ENCODE measurements at regions not wholly inside any gene's neighbourhood (a gene's known extent, or its start where the extent isn't known, plus 50 kb on each side); places are given as distances from the start of the nearest gene placed in this dataset.

GRCh38 chr2:75870651-75871137 is 160.0 kb upstream of the GCFC2 start:
- Histone ChIP-seq H3K79me2 (ENCODE audit: insufficient read depth, low read length) (no peaks in the 10 kb centered on the region), H3K9me3 (ENCODE audit: insufficient read depth, low read length, severe bottlenecking) (no peaks in the 10 kb centered on the region), H3K36me3 (ENCODE audit: insufficient read depth, low read length) (no peaks in the 10 kb centered on the region), H3K27me3 (ENCODE audit: insufficient read depth, low read length, poor library complexity) (peaks cover 2% of the 10 kb centered on the region), H3K9ac (ENCODE audit: low read depth, low read length) (no peak overlapping the region), H3K27ac (ENCODE audit: low read length) (no peak overlapping the region), H3K4me3 (ENCODE audit: low read depth in 1 of 2, low read length in 2 of 2) (no peak overlapping the region), H3K4me1 (ENCODE audit: insufficient read depth, low read length) (no peaks in the 10 kb centered on the region), H3K4me2 (ENCODE audit: insufficient read depth, low read length) (no peak overlapping the region), H2AFZ (ENCODE audit: low read depth, low read length) (no peak overlapping the region), H4K20me1 (ENCODE audit: insufficient read depth, low read length) (no peaks in the 10 kb centered on the region)
- no peak for TF ChIP-seq EZH2 (IDR thresholded peaks at IDR 0.05; ENCODE audit: borderline replicate concordance, low read depth, low read length, severe bottlenecking)
- TF ChIP-seq CTCF (IDR thresholded peaks at IDR 0.05; ENCODE audit: borderline replicate concordance, extremely low read depth, low read length, poor library complexity, severe bottlenecking) = no peak
- ATAC-seq (ENCODE audit: insufficient read depth, low read depth) (peak; percentile 40; the same call in 1 of the 3 replicates), DNase-seq (no peak)

- Histone ChIP-seq H3K27ac (ENCODE audit: low read length) (no peak overlapping the region), H2AFZ (ENCODE audit: low read depth, low read length) (no peak overlapping the region), H3K36me3 (ENCODE audit: insufficient read depth, low read length) (no peaks in the 10 kb centered on the region), H3K4me2 (ENCODE audit: insufficient read depth, low read length) (no peak overlapping the region), H3K79me2 (ENCODE audit: insufficient read depth, low read length) (no peaks in the 10 kb centered on the region), H4K20me1 (ENCODE audit: insufficient read depth, low read length) (no peaks in the 10 kb centered on the region), H3K9me3 (ENCODE audit: insufficient read depth, low read length, severe bottlenecking) (no peaks in the 10 kb centered on the region), H3K9ac (ENCODE audit: low read depth, low read length) (no peak overlapping the region), H3K4me1 (ENCODE audit: insufficient read depth, low read length) (no peaks in the 10 kb centered on the region), H3K27me3 (ENCODE audit: insufficient read depth, low read length, poor library complexity) (peaks cover 3% of the 10 kb centered on the region), H3K4me3 (ENCODE audit: low read depth in 1 of 2, low read length in 2 of 2) (no peak overlapping the region)
- TF ChIP-seq CTCF (IDR thresholded peaks at IDR 0.05; ENCODE audit: borderline replicate concordance, extremely low read depth, low read length, poor library complexity, severe bottlenecking) (no peak), EZH2 (IDR thresholded peaks at IDR 0.05; ENCODE audit: borderline replicate concordance, low read depth, low read length, severe bottlenecking) (no peak)
- no peak for DNase-seq
- no peak for ATAC-seq (ENCODE audit: insufficient read depth, low read depth)
Observed at GRCh38 chr2:75870133-75870532, 159.4 kb upstream of the GCFC2 start.

- Histone ChIP-seq H3K79me2 (ENCODE audit: insufficient read depth, low read length) (no peaks in the 10 kb centered on the region), H4K20me1 (ENCODE audit: insufficient read depth, low read length) (no peaks in the 10 kb centered on the region), H2AFZ (ENCODE audit: low read depth, low read length) (no peak overlapping the region), H3K27ac (ENCODE audit: low read length) (no peak overlapping the region), H3K36me3 (ENCODE audit: insufficient read depth, low read length) (no peaks in the 10 kb centered on the region), H3K4me3 (ENCODE audit: low read depth in 1 of 2, low read length in 2 of 2) (no peak overlapping the region), H3K27me3 (ENCODE audit: insufficient read depth, low read length, poor library complexity) (peaks cover 7% of the 10 kb centered on the region), H3K9me3 (ENCODE audit: insufficient read depth, low read length, severe bottlenecking) (no peaks in the 10 kb centered on the region), H3K9ac (ENCODE audit: low read depth, low read length) (no peak overlapping the region), H3K4me2 (ENCODE audit: insufficient read depth, low read length) (no peak overlapping the region), H3K4me1 (ENCODE audit: insufficient read depth, low read length) (no peaks in the 10 kb centered on the region)
- TF ChIP-seq CTCF (IDR thresholded peaks at IDR 0.05; ENCODE audit: borderline replicate concordance, extremely low read depth, low read length, poor library complexity, severe bottlenecking) = no peak
- no peak for TF ChIP-seq EZH2 (IDR thresholded peaks at IDR 0.05; ENCODE audit: borderline replicate concordance, low read depth, low read length, severe bottlenecking)
- no peak for ATAC-seq (ENCODE audit: insufficient read depth, low read depth)
- no peak for DNase-seq
Observed at GRCh38 chr2:75865702-75866101, 155.0 kb upstream of the GCFC2 start.

GRCh38 chr2:75865083-75865482 is 154.4 kb upstream of the GCFC2 start:
- Histone ChIP-seq H3K27me3 (ENCODE audit: insufficient read depth, low read length, poor library complexity) (peaks cover 7% of the 10 kb centered on the region), H3K9ac (ENCODE audit: low read depth, low read length) (no peak overlapping the region), H3K4me2 (ENCODE audit: insufficient read depth, low read length) (no peak overlapping the region), H3K4me1 (ENCODE audit: insufficient read depth, low read length) (no peaks in the 10 kb centered on the region), H4K20me1 (ENCODE audit: insufficient read depth, low read length) (no peaks in the 10 kb centered on the region), H3K9me3 (ENCODE audit: insufficient read depth, low read length, severe bottlenecking) (no peaks in the 10 kb centered on the region), H2AFZ (ENCODE audit: low read depth, low read length) (no peak overlapping the region), H3K36me3 (ENCODE audit: insufficient read depth, low read length) (no peaks in the 10 kb centered on the region), H3K4me3 (ENCODE audit: low read depth in 1 of 2, low read length in 2 of 2) (no peak overlapping the region), H3K79me2 (ENCODE audit: insufficient read depth, low read length) (no peaks in the 10 kb centered on the region), H3K27ac (ENCODE audit: low read length) (no peak overlapping the region)
- no peak for DNase-seq
- TF ChIP-seq EZH2 (IDR thresholded peaks at IDR 0.05; ENCODE audit: borderline replicate concordance, low read depth, low read length, severe bottlenecking) = no peak
- TF ChIP-seq CTCF (IDR thresholded peaks at IDR 0.05; ENCODE audit: borderline replicate concordance, extremely low read depth, low read length, poor library complexity, severe bottlenecking) = no peak
- no peak for ATAC-seq (ENCODE audit: insufficient read depth, low read depth)
